Endothelial cell of umbilical vein (primary cell): ENCODE measurements at regions not wholly inside any gene's neighbourhood (a gene's known extent, or its start where the extent isn't known, plus 50 kb on each side); places are given as distances from the start of the nearest gene placed in this dataset.

Experiments used
- BruUV-seq: library from RNA; stranded (reverse); fragments of 400-500 nt; replicated peaks from 2 replicates; lab custom pipeline; 2021; lab: Mats Ljungman, UMichigan
- CTCF ChIA-PET: fragments of 300-600, 350-600 bp; sonication (Branson Sonifier 250); formaldehyde crosslinking; loops from one replicate; lab custom pipeline; 2021; ENCODE audit warnings: antibody characterized with exemption, inconsistent platforms; lab: Charles Lee
- POLR2A ChIA-PET: fragments of 300-600, 350-600 bp; sonication (Branson Sonifier 250); formaldehyde crosslinking; loops from one replicate; lab custom pipeline; 2021; ENCODE audit warnings: antibody characterized with exemption, inconsistent platforms; lab: Charles Lee
- DNase-seq: peaks from one replicate; pipeline ENCODE4 v3.0.0-alpha.2; 2011; ENCODE audit warnings: low read depth, low spot score
- FAIRE-seq: peaks from 2 replicates; lab custom pipeline; 2011; peaks lifted over from hg19 to GRCh38; lab: Jason Lieb, UNC
- H2AFZ ChIP-seq: 2 replicates; pipeline ENCODE4 v1.6.0; 2012; ENCODE audit warnings: low read depth, low read length, control low read depth, inconsistent platforms
- H3K27ac ChIP-seq: 2 replicates; pipeline ENCODE4 v1.5.1; 2011; ENCODE audit warnings: low read depth, mild to moderate bottlenecking, control low read depth, low read length, moderate library complexity; ENCODE audit not compliant: insufficient read depth
- H3K27me3 ChIP-seq, 2 experiments: 2 replicates each; pipeline versions ENCODE4 v1.6.0 to v1.6.1; 2011; ENCODE audit warnings: low read length in 2 of 2, mixed read lengths in 1 of 2; ENCODE audit not compliant: control insufficient read depth in 2 of 2, insufficient read depth in 2 of 2
- H3K36me3 ChIP-seq, 2 experiments: 2 replicates in 1 of 2; 3 replicates in 1 of 2; pipeline ENCODE4 v1.5.1; 2011; ENCODE audit warnings: low read length in 2 of 2, mild to moderate bottlenecking in 1 of 2, moderate library complexity in 1 of 2; ENCODE audit not compliant: control insufficient read depth in 2 of 2, insufficient read depth in 2 of 2; ENCODE audit errors: extremely low read depth in 1 of 2
- H3K4me1 ChIP-seq: 3 replicates; pipeline ENCODE4 v1.5.1; 2011; ENCODE audit warnings: mild to moderate bottlenecking, low read length; ENCODE audit not compliant: control insufficient read depth, insufficient read depth; ENCODE audit errors: extremely low read depth
- H3K4me2 ChIP-seq: 2 replicates; pipeline ENCODE4 v1.6.1; 2011; ENCODE audit warnings: low read length, control low read depth, mixed read lengths; ENCODE audit not compliant: insufficient read depth
- H3K4me3 ChIP-seq, 3 experiments: fragments of 200-600 bp in 1 of 3; sonication (generic), shearing (Covaris generic) in 1 of 3; replicated peaks in 1 of 3; 2 replicates each; pipeline ENCODE4 v1.5.1; 2011 to 2016; ENCODE audit warnings: control low read depth in 3 of 3, low read length in 3 of 3, mild to moderate bottlenecking in 2 of 3, inconsistent platforms in 1 of 3, low read depth in 1 of 3, moderate library complexity in 1 of 3; ENCODE audit not compliant: insufficient read depth in 1 of 3
- H3K79me2 ChIP-seq: 2 replicates; pipeline ENCODE4 v1.6.0; 2012; ENCODE audit warnings: low read length, inconsistent platforms; ENCODE audit not compliant: control insufficient read depth, insufficient read depth
- H3K9ac ChIP-seq: replicated peaks from 2 replicates; pipeline ENCODE3; 2011; ENCODE audit warnings: low read length, control low read depth; ENCODE audit not compliant: insufficient read depth; ENCODE audit errors: extremely low read depth
- H3K9me1 ChIP-seq: replicated peaks from 3 replicates; pipeline ENCODE4 v1.6.0; 2011; ENCODE audit warnings: mild to moderate bottlenecking, low read length; ENCODE audit not compliant: control insufficient read depth, insufficient read depth; ENCODE audit errors: extremely low read depth
- H3K9me3 ChIP-seq: replicated peaks from 2 replicates; pipeline ENCODE4 v1.5.1; 2012; ENCODE audit warnings: low read length, inconsistent platforms; ENCODE audit not compliant: control insufficient read depth, insufficient read depth
- H4K20me1 ChIP-seq: replicated peaks from 2 replicates; pipeline ENCODE3; 2011; ENCODE audit warnings: mild to moderate bottlenecking, low read length; ENCODE audit not compliant: control insufficient read depth, insufficient read depth; ENCODE audit errors: extremely low read depth
- CTCF ChIP-seq, 2 donors: IDR thresholded peaks; 1 replicate in 1 of 2; 2 replicates in 1 of 2; pipeline ENCODE4 v1.5.1; 2011; ENCODE audit warnings: low read length in 2 of 2, mild to moderate bottlenecking in 2 of 2, moderate library complexity in 2 of 2, control low read depth in 1 of 2, inconsistent platforms in 1 of 2, low read depth in 1 of 2; ENCODE audit not compliant: insufficient read depth in 1 of 2; ENCODE audit errors: extremely low read depth in 1 of 2
- EZH2 ChIP-seq: IDR thresholded peaks from 2 replicates; pipeline ENCODE4 v1.6.1; 2012; ENCODE audit warnings: borderline replicate concordance, low read depth, mild to moderate bottlenecking, moderate library complexity, low read length, inconsistent platforms; ENCODE audit not compliant: severe bottlenecking
- FOS ChIP-seq: IDR thresholded peaks from 2 replicates; pipeline ENCODE4 v1.6.1; 2011; ENCODE audit warnings: mild to moderate bottlenecking, low read length, moderate library complexity, borderline replicate concordance; ENCODE audit not compliant: insufficient read depth
- GATA2 ChIP-seq: IDR thresholded peaks from 2 replicates; pipeline ENCODE4 v1.7.0; 2011; ENCODE audit warnings: low read depth, mild to moderate bottlenecking, moderate library complexity, mixed read lengths, low read length; ENCODE audit not compliant: insufficient read length, insufficient read depth
- JUN ChIP-seq: IDR thresholded peaks from 2 replicates; pipeline ENCODE4 v1.6.1; 2011; ENCODE audit warnings: borderline replicate concordance, low read depth; ENCODE audit not compliant: insufficient read length, insufficient read depth
- MAX ChIP-seq: IDR thresholded peaks from 2 replicates; pipeline ENCODE4 v1.6.1; 2011; ENCODE audit not compliant: insufficient read depth, insufficient read length
- MYC ChIP-seq: IDR thresholded peaks from one replicate; pipeline ENCODE4 v1.6.1; 2011; ENCODE audit warnings: mild to moderate bottlenecking, low read depth, low read length
- POLR2A ChIP-seq: IDR thresholded peaks from 2 replicates; pipeline ENCODE4 v1.6.1; 2012; ENCODE audit warnings: low read depth, mild to moderate bottlenecking, control low read depth, low read length
- POLR2AphosphoS5 ChIP-seq: IDR thresholded peaks from 2 replicates; pipeline ENCODE4 v1.6.1; 2012; ENCODE audit warnings: low read depth, mild to moderate bottlenecking, control low read depth, low read length, moderate library complexity; ENCODE audit not compliant: insufficient read depth
- dilution Hi-C: fragments of 300-500 bp; cut with MboI; formaldehyde crosslinking; loops from one replicate; pipeline ENCODE4 v1.15.0; 2019; ENCODE audit warnings: low sequenced_read_pairs; ENCODE audit not compliant: extremely low pct_ligation_motif_present
- intact Hi-C: fragments of 100-400 bp; cut with micrococcal nuclease; formaldehyde crosslinking; loops from one replicate; pipeline ENCODE4 v1.10.0; 2022

GRCh38 chr3:165455360-165455759 is 259.2 kb upstream of the SLITRK3 start:
- no peak overlapping the region for H3K9ac ChIP-seq
- no peaks in the 10 kb centered on the region for H3K4me1 ChIP-seq
- POLR2A ChIA-PET: no interaction called here
- CTCF ChIA-PET: no interaction called here
- H3K27ac ChIP-seq: no peak overlapping the region
- no peak overlapping the region for H2AFZ ChIP-seq
- H3K79me2 ChIP-seq: no peaks in the 10 kb centered on the region
- H4K20me1 ChIP-seq: no peaks in the 10 kb centered on the region
- no peaks in the 10 kb centered on the region for H3K9me1 ChIP-seq
- no peak overlapping the region for H3K4me2 ChIP-seq
- H3K36me3 ChIP-seq: no peaks in the 10 kb centered on the region
- intact Hi-C loops: no loop called here
- no TSS peak for BruUV-seq
- dilution Hi-C loops: no loop called here
- no peaks in the 10 kb centered on the region for H3K27me3 ChIP-seq
- TF ChIP-seq EZH2 (no peak), MAX (no peak), GATA2 (no peak), POLR2A (no peak), JUN (no peak), CTCF (IDR thresholded peaks at IDR 0.05; ENCODE audit: extremely low read depth in 1 of 2, insufficient read depth in 1 of 2, low read depth in 1 of 2, low read length in 2 of 2) (no peak), POLR2AphosphoS5 (no peak), FOS (no peak), MYC (no peak)
- DNase-seq (no peak), FAIRE-seq (no peak)
- H3K4me3 ChIP-seq: no peak overlapping the region
- H3K9me3 ChIP-seq: peaks cover 10% of the 10 kb centered on the region
